CD4-positive, alpha-beta T cell treated with Interleukin-15 for 1 hour (primary cell): ENCODE measurements at regions not wholly inside any gene's neighbourhood (a gene's known extent, or its start where the extent isn't known, plus 50 kb on each side); places are given as distances from the start of the nearest gene placed in this dataset.
"Not testable (repeated sequence)": the region's sequence is repeated elsewhere in the genome, so short reads cannot be mapped to it uniquely, and the experiment has no call there.

Experiments used
- DNase-seq: peaks from one replicate; pipeline ENCODE4 v3.0.0-alpha.2; 2020

DNA sequence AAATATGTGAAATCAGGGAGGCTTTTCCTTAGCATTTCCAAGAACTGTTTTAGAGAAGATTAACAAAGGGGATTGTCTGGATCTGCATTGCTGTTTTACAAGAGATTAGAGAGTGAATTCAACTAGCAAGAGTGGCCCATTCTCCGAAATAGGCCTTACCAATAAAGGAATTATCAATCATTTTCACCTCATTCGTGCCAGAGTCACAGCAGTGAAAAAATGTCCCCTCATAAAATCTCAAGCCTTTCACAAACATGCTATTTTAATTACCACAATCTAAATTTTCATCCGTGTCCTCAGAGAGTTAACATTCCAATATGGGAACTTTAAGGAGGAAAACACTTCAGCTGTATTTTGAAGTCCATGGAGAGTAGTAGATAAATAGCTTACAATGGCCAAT is 979.6 kb downstream of the RPA4 start:
- DNase-seq: no peak

DNA sequence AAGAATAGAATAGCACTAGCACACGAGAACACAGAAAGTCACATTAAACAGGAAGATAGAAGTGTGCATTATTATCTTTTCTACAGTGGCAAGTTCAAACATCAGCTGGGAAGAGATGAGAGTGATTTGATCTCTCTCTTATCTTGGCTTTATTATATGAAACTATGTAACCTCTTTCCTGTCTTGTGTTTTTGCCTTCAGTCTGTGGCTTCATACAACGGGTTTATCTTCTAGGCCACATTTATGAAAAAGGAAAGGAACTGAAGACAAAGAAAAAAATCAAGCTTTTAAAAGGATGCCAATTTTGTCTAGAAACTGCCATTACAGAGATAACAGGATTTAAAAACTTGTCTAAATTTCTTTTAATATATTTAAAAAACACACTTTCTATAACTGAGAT is 983.6 kb downstream of the RPA4 start:
- DNase-seq: no peak

- no peak for DNase-seq
Observed at GRCh38 chrX:97876697-97877407, 993.1 kb downstream of the RPA4 start.

DNA sequence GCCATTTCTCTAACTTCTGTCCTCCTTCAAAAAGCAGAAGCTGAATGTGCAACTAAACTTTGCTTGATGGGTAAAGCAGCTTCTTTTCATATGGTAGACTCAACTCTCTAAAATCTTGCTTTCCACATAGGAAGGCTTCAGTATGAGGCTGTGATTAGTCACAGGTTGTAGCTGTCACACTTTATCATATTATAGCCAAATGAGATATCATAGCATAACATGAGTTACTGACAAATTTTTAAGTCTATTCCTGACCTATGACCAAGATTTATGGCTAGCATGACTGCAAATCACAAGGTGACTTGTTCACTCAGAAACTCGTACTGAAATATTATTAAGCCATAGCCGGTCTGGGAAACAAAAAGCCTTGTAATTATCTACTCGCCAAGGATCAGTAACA is 998.6 kb downstream of the RPA4 start:
- DNase-seq: no peak

DNA sequence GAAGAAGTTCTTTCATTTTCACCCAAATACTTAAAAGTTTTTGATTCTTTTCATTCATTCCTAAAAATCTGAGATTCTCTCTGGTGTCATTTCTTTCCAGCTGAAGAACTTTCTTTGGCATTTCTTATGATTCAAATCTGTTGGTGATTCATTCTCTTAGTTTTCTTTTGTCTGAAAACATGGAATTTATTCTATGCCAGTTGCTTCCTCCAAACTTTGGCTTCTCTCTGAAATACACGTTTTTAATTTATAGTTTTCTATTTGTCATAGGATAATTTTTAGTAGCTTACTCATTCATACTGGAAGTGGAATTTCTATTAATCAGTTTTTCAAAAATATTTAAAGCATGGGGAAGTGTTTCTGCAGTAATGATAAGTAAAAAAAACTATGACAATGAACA is 1012.0 kb downstream of the RPA4 start:
- no peak for DNase-seq

DNA sequence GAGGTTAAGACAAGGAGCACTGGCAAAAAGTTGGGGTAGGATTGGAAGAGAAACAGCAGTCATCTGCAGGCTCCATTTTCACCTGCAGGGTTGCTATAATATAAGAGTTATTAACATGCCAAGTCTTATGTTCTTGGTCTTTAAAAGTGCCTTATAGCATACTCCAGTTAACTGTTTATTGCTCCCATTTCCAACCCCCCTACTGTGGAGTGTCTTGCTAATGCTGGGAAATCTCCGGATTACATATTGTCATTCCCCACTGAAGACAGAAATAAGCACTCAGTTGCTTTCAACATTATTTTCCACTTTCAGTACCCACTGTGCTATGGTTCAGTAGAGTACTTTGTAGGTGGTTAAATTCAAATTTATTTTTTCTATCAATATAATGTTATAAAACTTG is 1014.3 kb downstream of the RPA4 start:
- DNase-seq: no peak

DNA sequence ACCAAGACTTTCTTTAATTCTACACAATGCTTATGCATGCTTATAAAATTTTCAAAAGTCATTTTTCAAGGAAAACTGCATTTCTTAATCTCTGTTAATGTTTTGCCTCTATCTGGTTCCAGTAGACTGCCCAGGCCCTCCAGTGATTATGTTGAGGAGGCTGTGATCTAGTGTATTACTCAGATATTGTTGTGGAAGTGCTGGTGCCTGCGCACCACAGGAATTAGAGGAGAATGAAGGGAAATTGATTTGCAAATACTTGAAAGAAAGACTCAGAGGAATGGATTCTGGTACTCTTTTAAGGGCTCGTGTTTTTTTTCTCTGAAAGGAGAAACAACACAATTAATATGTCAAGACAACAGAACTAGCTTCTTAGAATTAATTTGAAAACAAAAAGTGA is 1015.1 kb downstream of the RPA4 start:
- no peak for DNase-seq

DNA sequence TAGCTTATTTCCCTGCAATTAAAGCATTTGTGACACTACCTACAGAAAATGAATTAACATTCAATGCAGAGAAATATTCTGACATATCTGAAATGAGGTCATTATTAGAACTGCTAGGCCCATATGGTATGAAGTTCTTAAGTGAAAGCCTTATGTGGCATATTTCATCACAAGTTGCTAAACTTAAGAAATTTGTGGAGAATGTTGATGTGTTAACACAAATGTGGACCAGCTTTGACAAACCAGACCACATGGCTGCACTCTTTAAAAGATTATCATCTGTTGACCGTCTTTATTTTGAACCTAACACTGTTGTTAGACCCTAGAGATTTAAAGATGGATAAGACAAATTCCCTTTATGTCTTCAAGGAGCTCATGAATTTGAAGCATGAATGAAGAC is 1024.1 kb downstream of the RPA4 start:
- no peak for DNase-seq

GRCh38 chrX:97909245-97909644 is 1025.5 kb downstream of the RPA4 start:
- no peak for DNase-seq

DNA sequence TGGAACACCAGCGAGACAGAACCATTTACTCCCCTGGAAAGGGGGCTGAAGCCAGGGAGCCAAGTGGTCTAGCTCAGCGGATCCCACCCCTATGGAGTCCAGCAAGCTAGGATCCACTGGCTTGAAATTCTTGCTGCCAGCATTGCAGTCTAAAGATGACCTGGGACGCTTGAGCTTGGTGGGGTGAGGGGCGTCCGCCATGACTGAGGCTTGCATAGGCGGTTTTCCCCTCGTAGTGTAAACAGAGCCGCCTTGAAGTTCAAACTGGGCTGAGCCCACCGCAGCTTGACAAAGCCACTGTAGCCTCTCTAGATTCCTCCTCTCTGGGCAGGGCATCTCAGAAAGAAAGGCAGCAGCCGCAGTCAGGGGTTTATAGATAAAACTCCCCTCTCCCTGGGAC is 1031.7 kb downstream of the RPA4 start:
- not testable (repeated sequence) for DNase-seq

DNA sequence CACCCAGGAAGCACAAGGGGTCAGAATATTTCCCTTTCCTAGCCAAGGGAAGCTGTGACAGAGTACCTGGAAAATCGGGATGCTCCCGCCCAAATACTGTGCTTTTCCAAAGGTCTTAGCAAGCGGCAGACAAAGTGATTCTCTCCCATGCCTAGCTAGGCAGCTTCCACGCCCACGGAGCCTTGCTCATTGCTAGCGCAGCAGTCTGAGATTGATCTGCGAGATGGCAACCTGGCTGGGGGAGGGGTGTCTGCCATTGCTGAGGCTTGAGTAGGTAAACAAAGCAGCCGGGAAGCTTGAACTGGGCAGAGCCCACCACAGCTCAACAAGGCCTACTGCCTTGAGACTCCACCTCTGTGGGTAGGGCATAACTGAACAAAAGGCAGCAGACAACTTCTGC is 1037.5 kb downstream of the RPA4 start:
- DNase-seq: not testable (repeated sequence)

DNA sequence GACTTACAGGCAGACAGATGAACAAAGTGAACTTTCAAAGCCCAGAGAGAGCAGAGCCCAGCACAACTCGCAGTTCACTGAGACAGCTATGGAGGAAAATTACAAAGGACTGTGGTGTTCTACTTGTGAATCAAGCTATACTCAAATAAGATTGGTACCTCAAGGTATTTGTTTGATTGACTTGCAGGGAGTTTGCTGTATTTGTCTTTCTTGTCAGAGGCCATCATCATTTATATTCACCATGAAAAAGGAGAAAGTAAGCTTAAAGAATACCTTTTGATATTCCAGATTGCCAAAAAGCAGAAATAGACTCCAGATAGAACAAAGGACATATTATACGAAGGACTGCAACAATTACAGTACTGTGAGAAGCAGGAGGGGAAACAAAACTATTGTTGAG is 1047.9 kb downstream of the RPA4 start:
- DNase-seq: no peak

DNA sequence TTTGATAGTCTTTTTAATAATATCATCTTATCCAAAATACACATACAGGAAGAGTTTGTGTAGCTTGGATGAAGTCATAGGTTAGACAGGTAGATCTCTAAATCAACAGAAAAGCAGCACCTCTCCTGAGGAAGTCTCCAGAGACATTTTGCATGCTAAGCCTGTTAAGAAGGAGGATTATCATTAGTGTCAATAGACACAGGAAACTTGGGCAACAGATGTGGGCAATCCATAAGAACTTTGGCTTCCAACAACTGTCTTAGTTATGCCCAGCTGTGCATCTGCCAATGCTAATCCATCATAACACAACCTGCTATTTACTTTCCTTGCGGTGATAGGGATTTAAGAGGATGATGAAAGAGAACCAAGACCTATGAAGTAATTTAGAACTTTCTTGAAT is 1052.6 kb downstream of the RPA4 start:
- DNase-seq: no peak

DNA sequence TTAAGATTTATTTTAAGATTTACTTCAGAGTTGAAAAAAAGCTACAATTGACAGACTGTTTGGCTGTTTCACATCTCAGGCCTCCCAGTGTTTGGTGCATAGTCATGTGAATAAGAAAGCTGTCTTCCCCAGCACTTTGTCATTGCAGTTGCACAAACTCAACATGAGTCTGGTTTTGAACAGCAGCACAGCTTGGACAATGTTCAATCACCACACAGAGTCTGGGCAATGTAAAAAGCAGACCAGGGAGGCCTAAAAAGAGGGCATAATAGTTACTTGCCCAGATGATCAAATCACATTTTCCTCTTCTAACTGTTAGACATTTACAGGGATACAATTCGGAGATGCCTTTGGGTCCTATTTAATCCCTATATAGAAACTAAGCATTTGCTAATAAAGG is 1055.0 kb downstream of the RPA4 start:
- DNase-seq: no peak

DNA sequence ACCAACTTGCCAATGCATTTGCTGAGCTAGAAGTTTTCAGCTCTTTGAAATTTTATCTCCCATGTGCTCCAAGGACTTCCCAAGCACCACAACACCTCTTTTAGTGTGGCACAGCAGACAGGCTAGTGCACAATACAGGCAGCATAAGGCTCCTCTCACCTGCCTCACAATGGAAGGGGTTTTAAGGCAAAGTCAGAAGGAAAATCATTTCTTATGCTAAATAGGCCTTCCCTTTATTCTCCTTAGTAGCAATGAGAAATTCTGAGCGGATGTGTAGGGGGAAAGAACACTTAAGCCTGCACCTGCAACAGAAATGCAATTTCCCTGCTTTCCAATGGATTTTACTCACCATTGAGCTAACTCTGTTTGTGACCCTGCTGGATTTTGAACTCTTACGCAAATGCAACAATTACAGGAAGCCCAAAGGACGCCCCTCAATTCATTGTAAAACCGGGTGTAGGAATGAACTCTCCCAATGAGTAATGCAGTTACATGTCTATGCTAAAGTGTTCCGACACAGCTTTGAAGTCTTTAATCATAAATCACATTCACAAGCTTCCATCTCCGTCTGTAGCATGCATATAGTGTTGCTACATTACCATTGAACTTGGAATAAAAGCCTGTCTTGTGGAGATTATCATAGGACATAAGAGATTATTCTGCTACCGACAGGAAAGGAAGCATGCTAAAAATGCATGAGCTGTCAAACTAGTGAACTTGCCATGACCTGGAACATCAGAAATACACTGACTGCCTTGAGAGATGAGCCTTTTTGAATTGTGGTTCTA is 1084.9 kb downstream of the RPA4 start:
- no peak for DNase-seq

GRCh38 chrX:97984641-97985040 is 1100.9 kb downstream of the RPA4 start:
- no peak for DNase-seq

- no peak for DNase-seq
Observed at GRCh38 chrX:97985096-97985495, 1101.4 kb downstream of the RPA4 start.

- no peak for DNase-seq
Observed at GRCh38 chrX:97987979-97988378, 1104.3 kb downstream of the RPA4 start.

DNA sequence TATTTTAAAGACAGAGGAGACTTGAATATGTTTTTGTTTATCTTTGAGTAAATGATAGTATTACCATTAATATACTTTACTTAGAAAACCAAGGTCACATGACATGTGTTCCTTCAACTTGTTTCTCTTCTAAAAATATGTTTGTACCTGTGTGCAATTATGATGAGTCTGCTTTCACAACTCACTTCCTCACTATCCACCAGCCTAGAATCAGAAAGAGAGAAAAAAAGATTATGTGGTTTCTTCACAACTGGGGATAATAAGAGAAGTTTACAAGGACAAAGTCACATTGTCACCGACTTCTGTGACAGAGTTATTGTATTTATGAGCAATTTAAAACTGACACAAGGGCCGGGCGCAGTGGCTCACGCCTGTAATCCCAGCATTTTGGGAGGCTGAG is 1112.1 kb downstream of the RPA4 start:
- no peak for DNase-seq

- no peak for DNase-seq
Observed at GRCh38 chrX:98028691-98029090, 1145.0 kb downstream of the RPA4 start.

DNA sequence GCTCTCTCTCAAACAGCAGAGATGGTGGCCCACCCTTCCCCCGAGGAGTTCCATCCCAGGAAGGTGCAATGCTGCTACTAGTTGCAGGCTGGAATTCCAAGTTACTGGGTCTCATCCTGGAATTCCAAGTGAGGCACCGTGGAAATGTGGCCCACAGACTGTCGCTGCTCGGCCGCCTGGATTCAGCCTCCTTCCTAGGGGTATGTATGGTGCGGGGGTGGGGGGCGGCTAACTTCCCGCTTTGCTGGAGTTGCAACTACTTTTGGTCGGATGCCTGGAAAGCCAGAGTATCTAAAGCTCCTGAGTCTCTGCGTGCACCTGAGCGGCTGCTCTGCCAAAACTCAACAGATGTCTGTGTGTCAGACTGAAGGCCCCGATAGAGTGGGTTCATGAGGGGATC is 1146.2 kb downstream of the RPA4 start:
- peak; percentile 15 for DNase-seq

DNA sequence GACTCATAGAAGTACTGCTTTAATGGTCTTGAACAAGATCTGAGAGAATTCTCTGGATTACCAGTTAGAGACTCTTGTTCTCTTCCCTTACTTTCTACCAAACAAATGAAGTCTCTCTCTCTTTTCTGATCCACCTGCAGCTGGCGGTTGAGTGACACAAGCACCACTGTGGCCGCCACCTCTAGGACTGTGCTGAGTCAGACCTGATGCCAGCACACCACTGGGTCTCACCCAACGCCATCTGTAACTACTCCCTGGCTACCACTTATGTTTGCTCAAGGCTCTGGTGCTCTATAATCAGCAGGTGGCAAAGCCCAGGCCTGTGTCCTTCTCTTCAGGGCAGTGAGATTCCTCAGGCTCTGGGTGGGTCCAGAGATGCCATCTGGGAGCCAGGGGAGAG is 1173.5 kb downstream of the RPA4 start:
- no peak for DNase-seq

DNA sequence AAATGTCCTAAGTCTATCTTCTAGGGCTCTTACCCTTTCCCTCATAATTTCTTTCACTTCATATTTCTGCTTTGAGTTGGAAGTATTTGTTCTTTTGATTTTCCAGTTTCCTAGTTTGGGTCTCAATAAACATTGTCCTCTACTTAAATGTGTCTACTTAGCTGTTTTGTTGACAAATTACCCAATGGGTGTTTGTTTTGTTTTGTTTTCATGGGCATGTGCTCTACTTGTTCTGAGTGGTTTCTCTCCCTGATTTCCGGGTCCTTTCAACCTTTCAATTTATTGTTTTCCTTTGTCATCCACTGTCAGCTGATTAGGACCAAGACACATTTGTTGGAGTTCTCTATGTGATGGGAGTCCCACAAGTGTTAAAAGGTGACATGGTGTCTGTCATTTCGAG is 1181.4 kb downstream of the RPA4 start:
- DNase-seq: no peak

GRCh38 chrX:98067611-98068010 is 1183.9 kb downstream of the RPA4 start:
- no peak for DNase-seq
